LNCaP clone FGC (cell line): ENCODE measurements at regions not wholly inside any gene's neighbourhood (a gene's known extent, or its start where the extent isn't known, plus 50 kb on each side); places are given as distances from the start of the nearest gene placed in this dataset.

Source experiments
- DNase-seq: peaks from one replicate; pipeline ENCODE4 v3.0.0-alpha.2; 2011; ENCODE audit warnings: low read depth
- H3K4me3 ChIP-seq: 2 replicates; pipeline ENCODE4 v1.5.1; 2011; ENCODE audit warnings: mild to moderate bottlenecking, low read depth, low read length, control low read depth
- CTCF ChIP-seq: IDR thresholded peaks from 2 replicates; pipeline ENCODE4 v1.5.1; 2012; ENCODE audit warnings: mild to moderate bottlenecking; ENCODE audit not compliant: control insufficient read depth, insufficient read depth; ENCODE audit errors: extremely low read depth

GRCh38 chr14:38391334-38391733 lies 135.4 kb upstream of the CLEC14A start:
- no peak for TF ChIP-seq CTCF
- no peak for DNase-seq

GRCh38 chr14:38389681-38390080 lies 133.8 kb upstream of the CLEC14A start:
- H3K4me3 ChIP-seq: no peak overlapping the region
- no peak for TF ChIP-seq CTCF
- no peak for DNase-seq

More at GRCh38 chr14:38391334-38391733, 135.4 kb upstream of the CLEC14A start:
- no peak overlapping the region for H3K4me3 ChIP-seq

DNA sequence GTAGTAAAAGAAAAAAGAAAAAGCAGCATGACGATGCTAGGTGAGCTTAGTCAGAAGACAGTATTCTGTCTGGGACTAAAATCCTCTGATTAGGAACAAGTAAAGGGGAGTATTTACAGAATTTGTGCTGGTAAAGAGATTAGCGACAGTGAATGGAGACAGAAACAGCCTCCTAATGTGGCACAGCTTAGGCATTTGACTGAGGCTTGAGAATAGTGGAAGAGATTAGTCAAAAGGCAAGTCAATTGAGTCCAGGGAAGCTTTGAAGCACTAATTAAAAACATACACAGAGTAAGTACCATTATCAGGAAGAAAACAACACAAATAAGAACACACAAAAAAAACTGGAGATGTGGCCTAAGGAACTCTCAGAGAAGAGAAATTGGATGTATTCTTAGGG lies 131.9 kb upstream of the CLEC14A start:
- no peak for TF ChIP-seq CTCF
- no peak overlapping the region for H3K4me3 ChIP-seq
- no peak for DNase-seq

- DNase-seq: no peak
- no peak overlapping the region for H3K4me3 ChIP-seq
- TF ChIP-seq CTCF: no peak
Observed at GRCh38 chr14:38385836-38386235, 129.9 kb upstream of the CLEC14A start.

- TF ChIP-seq CTCF: no peak
- DNase-seq: no peak
- no peak overlapping the region for H3K4me3 ChIP-seq
Observed at GRCh38 chr14:38385343-38385742, 129.4 kb upstream of the CLEC14A start.

- TF ChIP-seq CTCF: no peak
- no peak for DNase-seq
- no peak overlapping the region for H3K4me3 ChIP-seq
Observed at GRCh38 chr14:38384741-38385140, 128.8 kb upstream of the CLEC14A start.

DNA sequence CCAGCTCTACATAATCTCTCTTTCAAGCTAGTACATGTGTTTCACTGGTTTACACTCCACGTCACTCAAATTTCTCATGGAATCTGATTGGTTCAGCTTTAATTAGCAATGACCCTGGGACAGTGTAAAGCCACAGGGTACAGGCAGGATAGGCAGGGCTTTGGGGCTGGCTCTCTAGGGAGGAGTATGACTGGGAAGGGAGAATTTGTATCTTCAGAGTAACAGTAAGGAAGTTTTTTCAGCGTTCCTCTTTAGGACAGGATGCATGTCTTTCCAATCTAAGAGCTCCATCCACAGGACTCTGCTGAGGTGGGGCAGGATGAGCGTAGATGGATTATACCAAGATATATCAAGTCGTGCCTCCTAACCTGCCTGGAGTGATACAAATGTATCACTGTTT lies 112.0 kb upstream of the CLEC14A start:
- H3K4me3 ChIP-seq: no peak overlapping the region
- no peak for DNase-seq
- peak; percentile 8; the same call in 1 of the 2 replicates for TF ChIP-seq CTCF
